Tibial nerve (tissue), 4 donors: ENCODE measurements at regions not wholly inside any gene's neighbourhood (a gene's known extent, or its start where the extent isn't known, plus 50 kb on each side); places are given as distances from the start of the nearest gene placed in this dataset.

Experiments used
- DNase-seq, 2 donors: peaks; one replicate each; pipeline ENCODE4 v3.0.0-alpha.2; 2019; ENCODE audit warnings: low spot score in 2 of 2
- H3K27ac ChIP-seq, 4 donors: fragments of 200-600 bp; sonication (generic) in 3 of 4; one replicate each; pipeline ENCODE4 v1.5.1; 2017 to 2019; ENCODE audit warnings: mild to moderate bottlenecking in 1 of 4
- H3K27me3 ChIP-seq, 2 donors: fragments of 200-600 bp; sonication (generic) in 1 of 2; one replicate each; pipeline versions ENCODE4 v1.5.1 to v1.6.0; 2017 to 2019
- H3K36me3 ChIP-seq, 3 donors: fragments of 200-600 bp; sonication (generic); one replicate each; pipeline ENCODE4 v1.5.1; 2018 to 2019
- H3K4me1 ChIP-seq, 4 donors: fragments of 200-600 bp; sonication (generic) in 3 of 4; one replicate each; pipeline ENCODE4 v1.5.1; 2017 to 2019
- H3K4me3 ChIP-seq, 4 donors: fragments of 200-600 bp; sonication (generic) in 3 of 4; one replicate each; pipeline ENCODE4 v1.5.1; 2017 to 2019; ENCODE audit warnings: mild to moderate bottlenecking in 1 of 4, moderate library complexity in 1 of 4
- H3K9me3 ChIP-seq, 4 donors: fragments of 200-600 bp; sonication (generic) in 3 of 4; one replicate each; pipeline ENCODE4 v1.5.1; 2017 to 2019
- EP300 ChIP-seq, 2 donors: sonication (generic); formaldehyde crosslinking; IDR thresholded peaks; one replicate each; pipeline ENCODE4 v1.6.1; 2017; ENCODE audit warnings: antibody characterized with exemption in 2 of 2, mild to moderate bottlenecking in 1 of 2
- POLR2A ChIP-seq, 2 donors: fragments of 450-650 bp; IDR thresholded peaks; one replicate each; pipeline ENCODE4 v1.6.1; 2017; ENCODE audit warnings: antibody characterized with exemption in 2 of 2, mild to moderate bottlenecking in 2 of 2, moderate library complexity in 2 of 2
- WGBS, 2 donors: methylation state at CpG; one replicate each; pipeline ENCODE4 v1.1.5; 2018; 5-methylcytosine and 5-hydroxymethylcytosine counted together
- TF ChIP-seq, protein P1 (sequence below), 5 experiments: fragments of 200-600 bp in 3 of 5; fragments of 450-650 bp in 2 of 5; sonication (generic) in 3 of 5; IDR thresholded peaks; one replicate each; pipeline ENCODE4 v1.5.1; 2016 to 2019; ENCODE audit warnings: antibody characterized with exemption in 5 of 5, mild to moderate bottlenecking in 3 of 5, moderate library complexity in 2 of 5

DNA sequence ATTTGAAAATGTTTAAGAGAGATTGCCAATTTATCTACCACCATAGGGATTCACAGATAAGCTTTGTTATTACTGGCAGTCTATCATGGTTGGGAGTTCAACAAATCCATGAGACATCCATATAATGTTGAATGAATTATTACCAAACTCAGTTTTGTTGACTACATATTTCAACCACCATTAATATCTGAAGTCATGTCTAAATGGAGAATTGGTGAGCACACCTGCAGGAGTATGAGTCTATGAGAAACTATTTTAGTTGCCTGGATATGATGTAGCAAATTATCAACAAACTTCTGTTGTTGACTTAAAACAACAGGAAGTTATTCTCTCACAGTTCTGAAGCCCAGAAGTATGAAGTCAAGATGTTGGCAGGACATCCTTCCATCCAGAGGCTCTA lies 126.8 kb upstream of the FBXL7 start:
- peaks cover 0 to 2% (median 0%) of the 10 kb centered on the region in 4 donors for H3K9me3 ChIP-seq
- TF ChIP-seq, protein P1, sequence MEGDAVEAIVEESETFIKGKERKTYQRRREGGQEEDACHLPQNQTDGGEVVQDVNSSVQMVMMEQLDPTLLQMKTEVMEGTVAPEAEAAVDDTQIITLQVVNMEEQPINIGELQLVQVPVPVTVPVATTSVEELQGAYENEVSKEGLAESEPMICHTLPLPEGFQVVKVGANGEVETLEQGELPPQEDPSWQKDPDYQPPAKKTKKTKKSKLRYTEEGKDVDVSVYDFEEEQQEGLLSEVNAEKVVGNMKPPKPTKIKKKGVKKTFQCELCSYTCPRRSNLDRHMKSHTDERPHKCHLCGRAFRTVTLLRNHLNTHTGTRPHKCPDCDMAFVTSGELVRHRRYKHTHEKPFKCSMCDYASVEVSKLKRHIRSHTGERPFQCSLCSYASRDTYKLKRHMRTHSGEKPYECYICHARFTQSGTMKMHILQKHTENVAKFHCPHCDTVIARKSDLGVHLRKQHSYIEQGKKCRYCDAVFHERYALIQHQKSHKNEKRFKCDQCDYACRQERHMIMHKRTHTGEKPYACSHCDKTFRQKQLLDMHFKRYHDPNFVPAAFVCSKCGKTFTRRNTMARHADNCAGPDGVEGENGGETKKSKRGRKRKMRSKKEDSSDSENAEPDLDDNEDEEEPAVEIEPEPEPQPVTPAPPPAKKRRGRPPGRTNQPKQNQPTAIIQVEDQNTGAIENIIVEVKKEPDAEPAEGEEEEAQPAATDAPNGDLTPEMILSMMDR (IDR thresholded peaks at IDR 0.05) = no peak
- DNase-seq = no peak
- no peak overlapping the region for H3K4me3 ChIP-seq
- peaks cover 0 to 9% (median 0%) of the 10 kb centered on the region in 4 donors for H3K4me1 ChIP-seq
- H3K36me3 ChIP-seq = no peaks in the 10 kb centered on the region
- H3K27me3 ChIP-seq = no peaks in the 10 kb centered on the region
- no peak overlapping the region for H3K27ac ChIP-seq

DNA sequence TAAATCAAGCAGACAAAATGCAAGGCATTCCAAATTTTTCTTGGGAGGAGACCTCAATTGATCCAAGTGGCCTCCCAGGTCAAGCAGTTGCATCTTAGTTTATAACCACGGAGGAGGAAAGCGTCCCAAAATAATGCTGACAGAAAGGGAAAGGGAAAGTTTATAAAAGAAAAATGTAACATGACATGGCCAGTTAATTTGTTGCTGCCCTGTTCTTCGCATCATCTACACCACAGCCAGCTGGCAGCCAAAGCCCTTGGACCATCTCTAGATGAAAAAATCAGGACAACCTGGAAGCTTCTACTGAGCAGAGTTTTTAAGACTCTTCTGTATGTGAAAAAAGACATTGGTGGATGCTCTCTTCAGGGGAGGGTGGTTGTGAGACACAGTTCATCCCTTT lies 128.8 kb upstream of the FBXL7 start:
- H3K27ac ChIP-seq = no peak overlapping the region

DNA sequence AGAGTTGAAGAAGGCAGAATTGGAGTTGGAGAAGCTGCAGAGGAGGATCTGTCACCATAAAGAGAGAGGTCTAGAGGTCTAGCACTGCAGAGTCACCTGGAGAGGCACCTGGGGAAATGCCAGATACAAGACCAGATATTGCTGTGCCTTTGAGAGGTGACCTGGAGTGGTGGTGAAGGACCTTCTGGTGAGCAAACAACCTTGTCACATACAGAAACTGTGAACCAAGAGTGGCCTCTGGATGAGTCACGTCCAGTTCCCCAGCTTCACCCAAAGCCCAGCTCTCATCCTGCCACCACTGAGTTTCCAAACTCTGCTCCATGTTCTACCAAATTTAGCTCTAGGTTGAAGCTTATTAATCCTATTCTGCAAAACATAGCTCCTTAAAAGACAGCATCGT lies 131.1 kb upstream of the FBXL7 start:
- TF ChIP-seq, protein P1 (IDR thresholded peaks at IDR 0.05) = no peak
- TF ChIP-seq EP300 (IDR thresholded peaks at IDR 0.05) (no peak), POLR2A (IDR thresholded peaks at IDR 0.05) (no peak)
- Histone ChIP-seq H3K36me3 (no peaks in the 10 kb centered on the region), H3K27me3 (no peaks in the 10 kb centered on the region), H3K4me1 (peaks cover 0 to 22% (median 3%) of the 10 kb centered on the region in 4 donors), H3K27ac (no peak overlapping the region), H3K4me3 (no peak overlapping the region), H3K9me3 (peaks cover 0 to 2% (median 0%) of the 10 kb centered on the region in 4 donors)
- DNase-seq = no peak
- WGBS, 2 donors = 93 to 94% methylated on average over 2 of the region's 2 CpGs

More for the DNA sequence above, 128.8 kb upstream of the FBXL7 start:
- H3K9me3 ChIP-seq = peaks cover 0 to 2% (median 0%) of the 10 kb centered on the region in 4 donors
- no peak for TF ChIP-seq EP300 (IDR thresholded peaks at IDR 0.05)
- TF ChIP-seq, protein P1 (IDR thresholded peaks at IDR 0.05) = no peak
- TF ChIP-seq POLR2A (IDR thresholded peaks at IDR 0.05) = no peak
- H3K4me1 ChIP-seq = peaks cover 0 to 22% (median 3%) of the 10 kb centered on the region in 4 donors
- no peaks in the 10 kb centered on the region for H3K36me3 ChIP-seq
- no peaks in the 10 kb centered on the region for H3K27me3 ChIP-seq
- WGBS, 2 donors = 41 to 43% methylated on average over 3 of the region's 3 CpGs
- no peak overlapping the region for H3K4me3 ChIP-seq
- no peak for DNase-seq

DNA sequence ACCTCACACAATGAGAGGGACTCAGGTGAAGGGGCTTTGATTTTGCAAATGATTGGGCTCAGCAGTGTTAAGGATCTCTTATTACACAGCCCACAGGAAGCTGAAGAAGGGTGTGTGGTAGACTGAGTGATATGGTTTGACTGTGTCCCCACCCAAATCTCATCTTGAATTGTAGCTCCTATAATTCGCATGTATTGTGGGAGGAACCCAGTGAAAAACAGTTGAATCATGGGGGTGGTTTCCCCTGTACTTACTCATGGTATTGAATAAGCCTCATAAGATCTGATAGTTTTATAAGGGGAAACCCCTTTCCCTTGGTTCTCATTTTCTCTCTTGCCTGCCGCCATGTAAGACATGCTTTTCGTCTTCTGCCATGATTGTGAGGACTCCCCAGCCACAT lies 132.5 kb upstream of the FBXL7 start:
- TF ChIP-seq, protein P1 (IDR thresholded peaks at IDR 0.05) = no peak
- no peak for TF ChIP-seq EP300 (IDR thresholded peaks at IDR 0.05)
- no peak for TF ChIP-seq POLR2A (IDR thresholded peaks at IDR 0.05)

DNA sequence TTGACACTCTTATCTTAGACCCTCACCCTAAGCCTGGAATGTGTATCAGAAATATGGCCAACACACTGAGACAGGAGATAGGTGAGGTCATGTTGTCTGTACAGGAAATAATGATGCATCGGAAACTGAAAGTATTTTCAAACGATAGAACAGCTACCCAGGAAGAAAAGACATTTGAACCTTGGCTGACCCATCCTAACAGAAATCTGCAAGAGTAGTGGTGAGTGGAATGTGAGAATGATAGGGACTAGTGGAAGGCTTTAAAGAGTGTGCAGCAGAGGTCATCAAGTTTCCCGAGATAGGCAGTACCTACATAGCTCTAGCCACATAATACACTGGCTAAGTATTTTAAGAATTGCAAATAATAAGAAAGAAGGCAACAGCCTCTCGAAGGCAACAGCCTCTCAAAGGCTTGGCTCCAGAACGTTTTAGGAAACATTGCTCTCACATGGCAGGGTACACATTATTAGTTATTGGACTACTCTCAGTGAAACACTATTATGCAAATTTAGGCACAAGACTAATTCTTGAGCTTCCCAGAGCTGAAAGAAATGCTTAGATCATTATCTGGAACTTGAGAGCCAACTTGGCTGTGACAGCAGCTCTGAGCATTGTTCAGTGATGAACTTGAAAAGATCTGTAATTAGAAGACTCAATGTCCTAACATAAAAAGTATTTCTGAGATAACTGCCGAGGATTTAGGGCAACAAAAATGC lies 133.1 kb upstream of the FBXL7 start:
- no peaks in the 10 kb centered on the region for H3K27me3 ChIP-seq
- WGBS, 2 donors = 15 to 23% methylated on average over 6 of the region's 6 CpGs
- H3K4me3 ChIP-seq = no peak overlapping the region
- no peak for DNase-seq
- H3K9me3 ChIP-seq = no peaks in the 10 kb centered on the region
- TF ChIP-seq, protein P1 (IDR thresholded peaks at IDR 0.05) = no peak
- TF ChIP-seq EP300 (IDR thresholded peaks at IDR 0.05) (no peak), POLR2A (IDR thresholded peaks at IDR 0.05) (no peak)
- no peaks in the 10 kb centered on the region for H3K36me3 ChIP-seq
- H3K27ac ChIP-seq = no peak overlapping the region
- peaks cover 0 to 22% (median 3%) of the 10 kb centered on the region in 4 donors for H3K4me1 ChIP-seq

More for the DNA sequence above, 132.5 kb upstream of the FBXL7 start:
- Histone ChIP-seq H3K27ac (no peak overlapping the region), H3K27me3 (no peaks in the 10 kb centered on the region), H3K4me3 (no peak overlapping the region), H3K36me3 (no peaks in the 10 kb centered on the region), H3K4me1 (peaks cover 0 to 22% (median 3%) of the 10 kb centered on the region in 4 donors), H3K9me3 (no peaks in the 10 kb centered on the region)
- 96 to 97% methylated on average over 3 of the region's 3 CpGs for WGBS, 2 donors
- no peak for DNase-seq
